ENCODE measurements at regions not wholly inside any gene's neighbourhood (a gene's known extent, or its start where the extent isn't known, plus 50 kb on each side); places are given as distances from the start of the nearest gene placed in this dataset.
"Not testable (repeated sequence)": the region's sequence is repeated elsewhere in the genome, so short reads cannot be mapped to it uniquely, and the experiment has no call there.

DNA sequence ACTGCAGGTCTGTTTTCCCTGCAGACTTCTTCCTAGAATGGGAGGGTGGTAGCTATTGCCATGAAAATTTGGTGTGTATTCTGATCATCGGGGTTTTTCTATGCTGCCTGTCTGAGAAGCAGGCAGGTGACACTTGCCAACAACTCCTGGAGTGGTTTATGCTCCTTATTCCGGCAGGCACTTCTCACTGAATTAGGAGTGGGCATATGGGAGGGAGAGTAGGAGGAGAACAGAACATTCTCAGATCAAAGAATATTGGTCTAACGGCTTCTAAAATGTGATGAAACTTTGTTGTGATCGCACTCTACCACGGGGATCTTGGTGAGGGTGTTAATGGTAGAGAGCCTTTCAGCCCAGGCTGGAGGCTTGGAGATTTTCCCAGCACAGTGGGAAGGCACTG lies 480.8 kb downstream of the PLCL1 start:
- H3K27ac Mint-ChIP-seq, result no peak overlapping the region
- ATAC-seq (ENCODE audit: low read depth in 2 of 2), result no peak

GRCh38 chr2:198283146-198283545 lies 478.8 kb downstream of the PLCL1 start:
- Mint-ChIP-seq H3K27ac (no peak overlapping the region), H3K9me3 (peaks cover 0 to 2% (median 0%) of the 10 kb centered on the region in 7 donors), H3K4me3 (no peak overlapping the region), H3K27me3 (peaks cover 16 to 33% (median 31%) of the 10 kb centered on the region in 3 donors), H3K4me1 (no peaks in the 10 kb centered on the region), H3K36me3 (no peaks in the 10 kb centered on the region)
- ATAC-seq (ENCODE audit: low read depth in 2 of 2), result no peak
- DNase-seq, result no peak

More for the DNA sequence above, 480.8 kb downstream of the PLCL1 start:
- H3K9me3 Mint-ChIP-seq, result peaks cover 0 to 2% (median 0%) of the 10 kb centered on the region in 7 donors
- no peaks in the 10 kb centered on the region for H3K4me1 Mint-ChIP-seq
- H3K36me3 Mint-ChIP-seq, result no peaks in the 10 kb centered on the region
- peaks cover 16 to 42% (median 38%) of the 10 kb centered on the region in 3 donors for H3K27me3 Mint-ChIP-seq
- no peak overlapping the region for H3K4me3 Mint-ChIP-seq
- DNase-seq, result no peak

- Mint-ChIP-seq H3K27me3 (peaks cover 16 to 29% (median 26%) of the 10 kb centered on the region in 3 donors), H3K4me1 (no peaks in the 10 kb centered on the region), H3K36me3 (no peaks in the 10 kb centered on the region), H3K27ac (no peak overlapping the region), H3K9me3 (peaks cover 0 to 2% (median 0%) of the 10 kb centered on the region in 7 donors), H3K4me3 (peak overlapping the region in 1 of 8 donors; percentile 16)
- ATAC-seq (ENCODE audit: low read depth in 2 of 2) (no peak), DNase-seq (no peak)
Observed at GRCh38 chr2:198282061-198282460, 477.7 kb downstream of the PLCL1 start.

GRCh38 chr2:198280145-198280544 lies 475.8 kb downstream of the PLCL1 start:
- Mint-ChIP-seq H3K4me1 (no peaks in the 10 kb centered on the region), H3K4me3 (no peak overlapping the region), H3K27ac (no peak overlapping the region), H3K9me3 (peaks cover 0 to 2% (median 0%) of the 10 kb centered on the region in 7 donors), H3K36me3 (no peaks in the 10 kb centered on the region), H3K27me3 (peaks cover 16 to 26% (median 16%) of the 10 kb centered on the region in 3 donors)
- ATAC-seq (ENCODE audit: low read depth in 2 of 2) (no peak), DNase-seq (no peak)

DNA sequence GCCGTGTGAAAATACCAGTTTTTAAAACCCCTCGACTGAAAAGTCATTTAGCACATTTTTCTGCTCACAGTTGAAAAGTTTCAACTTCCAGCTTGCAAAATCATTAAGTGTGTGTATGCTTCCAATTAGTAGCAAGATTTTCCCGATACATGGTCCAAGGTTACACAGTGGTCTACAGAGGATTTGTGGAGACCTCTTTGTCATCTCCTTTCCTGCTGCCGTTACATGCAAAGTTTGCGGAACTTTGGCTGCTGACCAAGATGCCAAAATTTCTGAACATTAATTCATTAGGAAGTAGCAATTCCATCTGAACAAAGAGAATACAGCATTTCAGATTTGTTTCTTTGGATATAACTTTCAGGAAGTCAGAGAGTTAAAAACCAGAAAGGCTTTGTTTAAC lies 474.6 kb downstream of the PLCL1 start:
- no peaks in the 10 kb centered on the region for H3K4me1 Mint-ChIP-seq
- ATAC-seq (ENCODE audit: low read depth in 2 of 2) (no peak), DNase-seq (no peak)
- H3K27ac Mint-ChIP-seq, result no peak overlapping the region
- no peak overlapping the region for H3K4me3 Mint-ChIP-seq
- H3K36me3 Mint-ChIP-seq, result no peaks in the 10 kb centered on the region
- peaks cover 0 to 2% (median 0%) of the 10 kb centered on the region in 7 donors for H3K9me3 Mint-ChIP-seq
- H3K27me3 Mint-ChIP-seq, result peaks cover 11 to 21% (median 14%) of the 10 kb centered on the region in 3 donors

GRCh38 chr2:198277181-198277580 lies 472.8 kb downstream of the PLCL1 start:
- Mint-ChIP-seq H3K36me3 (no peaks in the 10 kb centered on the region), H3K4me1 (no peaks in the 10 kb centered on the region), H3K9me3 (peaks cover 0 to 2% (median 0%) of the 10 kb centered on the region in 7 donors), H3K27me3 (peaks cover 6 to 12% (median 10%) of the 10 kb centered on the region in 3 donors), H3K27ac (no peak overlapping the region), H3K4me3 (no peak overlapping the region)
- DNase-seq, result no peak
- ATAC-seq (ENCODE audit: low read depth in 2 of 2), result no peak

DNA sequence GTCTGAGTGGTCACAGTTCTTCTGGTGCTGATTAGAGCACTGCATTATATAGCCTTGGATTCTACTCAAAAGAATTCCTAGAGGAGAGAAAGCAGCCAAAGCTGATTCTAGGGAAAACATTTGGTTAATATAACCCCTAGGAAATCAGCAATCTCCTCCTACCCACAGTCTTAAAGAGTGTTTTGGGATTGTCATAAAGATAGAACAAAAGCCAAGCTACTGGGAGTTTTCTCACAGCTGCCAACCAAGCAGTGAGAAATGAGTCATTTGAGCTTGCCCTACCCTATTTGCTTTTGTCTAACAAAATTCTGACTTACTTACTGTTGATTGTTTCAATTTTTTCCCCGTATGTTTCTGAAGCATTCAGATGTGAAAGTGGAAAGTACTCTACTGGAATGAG lies 469.3 kb downstream of the PLCL1 start:
- Mint-ChIP-seq H3K27ac (no peak overlapping the region), H3K36me3 (no peaks in the 10 kb centered on the region), H3K4me1 (no peaks in the 10 kb centered on the region), H3K4me3 (no peak overlapping the region), H3K9me3 (peaks cover 0 to 10% (median 0%) of the 10 kb centered on the region in 7 donors), H3K27me3 (peaks cover 0 to 7% (median 4%) of the 10 kb centered on the region in 3 donors)
- DNase-seq (no peak), ATAC-seq (ENCODE audit: low read depth in 2 of 2) (no peak)

DNA sequence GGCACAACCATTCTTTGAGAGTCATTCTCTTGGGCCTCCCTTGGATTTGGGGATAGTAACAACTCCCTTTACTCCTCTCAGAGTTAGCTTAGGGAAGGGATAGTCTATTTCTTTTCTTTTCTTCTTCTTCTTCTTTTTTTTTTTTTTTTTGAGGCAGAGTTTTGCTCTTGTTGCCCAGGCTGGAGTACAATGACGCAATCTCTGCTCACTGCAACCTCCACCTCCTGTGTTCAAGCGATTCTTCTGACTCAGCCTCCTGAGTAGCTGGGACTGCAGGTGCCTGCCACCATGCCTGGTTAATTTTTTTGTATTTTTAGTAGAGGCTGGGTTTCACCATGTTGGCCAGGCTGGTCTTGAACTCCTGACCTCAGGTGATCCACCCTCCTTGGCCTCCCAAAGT lies 465.8 kb downstream of the PLCL1 start:
- H3K36me3 Mint-ChIP-seq; H3K4me1 Mint-ChIP-seq; H3K4me3 Mint-ChIP-seq; ATAC-seq (ENCODE audit: low read depth in 2 of 2); DNase-seq; H3K27ac Mint-ChIP-seq; H3K9me3 Mint-ChIP-seq; H3K27me3 Mint-ChIP-seq: not testable (repeated sequence)

DNA sequence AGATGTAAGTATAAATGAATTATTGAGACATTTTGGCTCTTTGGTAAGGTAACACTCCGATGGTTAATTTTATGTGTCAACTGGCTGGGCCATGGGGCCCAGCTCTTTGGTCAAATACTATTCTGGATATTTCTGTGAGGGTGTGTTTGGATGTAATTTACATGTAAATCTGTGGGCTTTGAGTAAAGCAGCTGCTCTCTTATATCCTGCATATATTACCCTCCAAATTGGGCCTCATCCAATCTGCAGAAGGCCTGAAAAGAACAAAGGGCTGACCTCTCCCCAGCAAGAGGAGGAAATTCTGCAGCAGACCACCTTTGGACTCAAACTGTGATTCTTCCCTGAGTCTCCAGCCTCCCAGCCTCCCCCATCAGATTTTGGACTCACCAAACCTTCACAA lies 464.1 kb downstream of the PLCL1 start:
- H3K9me3 Mint-ChIP-seq, result peaks cover 0 to 10% (median 2%) of the 10 kb centered on the region in 7 donors
- H3K4me3 Mint-ChIP-seq, result no peak overlapping the region
- DNase-seq (no peak), ATAC-seq (ENCODE audit: low read depth in 2 of 2) (no peak)
- no peak overlapping the region for H3K27ac Mint-ChIP-seq
- H3K4me1 Mint-ChIP-seq, result no peaks in the 10 kb centered on the region
- no peaks in the 10 kb centered on the region for H3K36me3 Mint-ChIP-seq
- peaks cover 0 to 8% (median 7%) of the 10 kb centered on the region in 3 donors for H3K27me3 Mint-ChIP-seq

- no peaks in the 10 kb centered on the region for H3K4me1 Mint-ChIP-seq
- H3K4me3 Mint-ChIP-seq, result no peak overlapping the region
- H3K27me3 Mint-ChIP-seq, result peaks cover 0 to 13% (median 7%) of the 10 kb centered on the region in 3 donors
- ATAC-seq (ENCODE audit: low read depth in 2 of 2) (no peak), DNase-seq (no peak)
- peaks cover 0 to 2% (median under 1%) of the 10 kb centered on the region in 7 donors for H3K9me3 Mint-ChIP-seq
- peak overlapping the region in 1 of 6 donors; percentile 54 for H3K27ac Mint-ChIP-seq
- H3K36me3 Mint-ChIP-seq, result no peaks in the 10 kb centered on the region
Observed at GRCh38 chr2:198259496-198259895, 455.1 kb downstream of the PLCL1 start.

DNA sequence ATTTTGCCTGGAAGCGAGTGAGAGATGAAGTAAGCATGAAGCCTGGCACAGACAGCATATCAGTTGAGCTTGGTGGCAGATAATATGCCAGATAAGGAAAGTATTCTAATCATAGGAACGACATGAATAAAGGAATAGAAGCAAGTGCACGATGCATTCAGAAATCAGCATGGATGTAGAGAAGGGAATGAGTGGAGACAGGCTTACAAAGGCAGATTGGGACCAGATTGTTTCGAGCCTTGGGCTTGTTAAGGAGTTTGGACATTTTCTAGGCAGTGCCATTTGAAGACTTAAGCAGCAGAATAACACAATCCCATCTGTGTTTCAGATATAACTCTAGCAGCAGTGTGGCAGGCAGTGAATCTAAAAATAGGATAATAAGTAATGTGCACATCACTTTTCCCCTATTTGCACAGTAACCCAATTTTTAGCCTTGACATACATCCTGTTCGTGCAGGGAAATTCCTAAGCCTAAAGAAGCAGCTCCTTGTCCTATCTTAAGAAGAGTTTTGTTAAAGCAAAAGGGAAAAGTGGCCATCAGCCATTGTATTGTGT lies 450.2 kb downstream of the PLCL1 start:
- Mint-ChIP-seq H3K4me1 (no peaks in the 10 kb centered on the region), H3K27ac (no peak overlapping the region), H3K9me3 (peaks cover 0 to 6% (median 3%) of the 10 kb centered on the region in 7 donors), H3K36me3 (no peaks in the 10 kb centered on the region), H3K27me3 (peaks cover 0 to 12% (median 0%) of the 10 kb centered on the region in 3 donors), H3K4me3 (no peak overlapping the region)
- DNase-seq (no peak), ATAC-seq (ENCODE audit: low read depth in 2 of 2) (no peak)

- Mint-ChIP-seq H3K4me3 (no peak overlapping the region), H3K36me3 (no peaks in the 10 kb centered on the region), H3K9me3 (peaks cover 0 to 6% (median 2%) of the 10 kb centered on the region in 7 donors), H3K4me1 (no peaks in the 10 kb centered on the region), H3K27ac (no peak overlapping the region), H3K27me3 (peaks cover 0 to 6% (median 0%) of the 10 kb centered on the region in 3 donors)
- no peak for DNase-seq
- ATAC-seq (ENCODE audit: low read depth in 2 of 2), result no peak
Observed at GRCh38 chr2:198253995-198254394, 449.6 kb downstream of the PLCL1 start.

- Mint-ChIP-seq H3K27me3 (no peaks in the 10 kb centered on the region), H3K4me1 (no peaks in the 10 kb centered on the region), H3K27ac (no peak overlapping the region), H3K9me3 (peaks cover 0 to 7% (median 2%) of the 10 kb centered on the region in 7 donors), H3K36me3 (no peaks in the 10 kb centered on the region), H3K4me3 (no peak overlapping the region)
- ATAC-seq (ENCODE audit: low read depth in 2 of 2), result no peak
- DNase-seq, result no peak
Observed at GRCh38 chr2:198252472-198252871, 448.1 kb downstream of the PLCL1 start.

DNA sequence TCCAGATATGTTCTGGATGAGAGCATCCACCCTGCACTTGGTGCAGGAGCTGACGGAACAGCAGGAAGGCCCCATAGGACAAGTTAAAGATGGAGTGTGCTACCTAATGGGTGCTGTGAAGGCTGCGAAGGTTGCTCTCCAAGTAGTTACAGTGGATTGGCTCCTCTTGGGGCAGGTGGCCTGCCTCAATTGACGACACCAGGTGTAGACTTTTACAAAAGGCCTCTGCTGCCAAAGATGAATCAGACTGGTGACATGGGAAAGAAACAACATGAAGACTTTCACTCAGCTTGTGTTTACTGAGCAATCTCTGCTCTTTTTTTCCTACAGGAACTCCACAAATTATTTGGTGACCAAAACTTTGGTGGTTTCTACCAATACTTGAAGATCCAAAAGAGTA lies 437.7 kb downstream of the PLCL1 start:
- no peak for ATAC-seq (ENCODE audit: low read depth in 2 of 2)

More for the DNA sequence above, 437.7 kb downstream of the PLCL1 start:
- H3K27me3 Mint-ChIP-seq, result peaks cover 0 to 14% (median 0%) of the 10 kb centered on the region in 3 donors
- H3K4me3 Mint-ChIP-seq, result no peak overlapping the region
- H3K4me1 Mint-ChIP-seq, result no peaks in the 10 kb centered on the region
- H3K27ac Mint-ChIP-seq, result no peak overlapping the region
- H3K36me3 Mint-ChIP-seq, result no peaks in the 10 kb centered on the region
- no peaks in the 10 kb centered on the region for H3K9me3 Mint-ChIP-seq
- DNase-seq, result no peak
